MM.1S (cell line): ENCODE measurements at regions not wholly inside any gene's neighbourhood (a gene's known extent, or its start where the extent isn't known, plus 50 kb on each side); places are given as distances from the start of the nearest gene placed in this dataset.

Source experiments
- EZH2 ChIP-seq: fragments of 300-600 bp; sonication (generic); optimal IDR thresholded peaks from 2 replicates; pipeline ENCODE3; 2017; ENCODE audit warnings: low read depth, mild to moderate bottlenecking, antibody characterized with exemption, low read length, mixed read lengths
- TF ChIP-seq, protein P1 (sequence below): fragments of 300-600 bp; sonication (generic); IDR thresholded peaks from 2 replicates; pipeline ENCODE4 v1.5.1; 2016; ENCODE audit warnings: antibody characterized with exemption, low read length, mixed read lengths

DNA sequence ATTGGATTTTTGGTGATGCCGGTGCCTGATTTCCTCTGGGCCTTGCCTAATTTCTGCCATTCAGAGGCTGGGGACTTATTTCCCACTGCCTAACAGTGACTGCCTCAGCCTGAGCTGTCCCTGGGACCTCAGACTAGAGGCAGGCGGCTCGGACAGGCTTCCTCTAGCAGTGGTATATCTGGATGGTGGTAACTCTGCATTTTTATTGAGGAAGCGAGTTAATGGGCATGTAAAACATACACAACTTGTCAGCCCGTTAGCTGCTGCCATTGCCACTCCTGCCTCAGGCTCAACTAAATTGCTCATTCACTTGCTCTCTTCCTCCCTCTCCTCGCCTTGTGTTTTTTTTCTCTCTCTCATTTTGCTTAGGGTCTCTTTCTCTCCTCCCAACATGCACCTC is 561.6 kb downstream of the BUD13 start:
- TF ChIP-seq, protein P1, sequence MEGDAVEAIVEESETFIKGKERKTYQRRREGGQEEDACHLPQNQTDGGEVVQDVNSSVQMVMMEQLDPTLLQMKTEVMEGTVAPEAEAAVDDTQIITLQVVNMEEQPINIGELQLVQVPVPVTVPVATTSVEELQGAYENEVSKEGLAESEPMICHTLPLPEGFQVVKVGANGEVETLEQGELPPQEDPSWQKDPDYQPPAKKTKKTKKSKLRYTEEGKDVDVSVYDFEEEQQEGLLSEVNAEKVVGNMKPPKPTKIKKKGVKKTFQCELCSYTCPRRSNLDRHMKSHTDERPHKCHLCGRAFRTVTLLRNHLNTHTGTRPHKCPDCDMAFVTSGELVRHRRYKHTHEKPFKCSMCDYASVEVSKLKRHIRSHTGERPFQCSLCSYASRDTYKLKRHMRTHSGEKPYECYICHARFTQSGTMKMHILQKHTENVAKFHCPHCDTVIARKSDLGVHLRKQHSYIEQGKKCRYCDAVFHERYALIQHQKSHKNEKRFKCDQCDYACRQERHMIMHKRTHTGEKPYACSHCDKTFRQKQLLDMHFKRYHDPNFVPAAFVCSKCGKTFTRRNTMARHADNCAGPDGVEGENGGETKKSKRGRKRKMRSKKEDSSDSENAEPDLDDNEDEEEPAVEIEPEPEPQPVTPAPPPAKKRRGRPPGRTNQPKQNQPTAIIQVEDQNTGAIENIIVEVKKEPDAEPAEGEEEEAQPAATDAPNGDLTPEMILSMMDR: no peak
- no peak for TF ChIP-seq EZH2
